ENCODE measurements at regions not wholly inside any gene's neighbourhood (a gene's known extent, or its start where the extent isn't known, plus 50 kb on each side); places are given as distances from the start of the nearest gene placed in this dataset.

DNA sequence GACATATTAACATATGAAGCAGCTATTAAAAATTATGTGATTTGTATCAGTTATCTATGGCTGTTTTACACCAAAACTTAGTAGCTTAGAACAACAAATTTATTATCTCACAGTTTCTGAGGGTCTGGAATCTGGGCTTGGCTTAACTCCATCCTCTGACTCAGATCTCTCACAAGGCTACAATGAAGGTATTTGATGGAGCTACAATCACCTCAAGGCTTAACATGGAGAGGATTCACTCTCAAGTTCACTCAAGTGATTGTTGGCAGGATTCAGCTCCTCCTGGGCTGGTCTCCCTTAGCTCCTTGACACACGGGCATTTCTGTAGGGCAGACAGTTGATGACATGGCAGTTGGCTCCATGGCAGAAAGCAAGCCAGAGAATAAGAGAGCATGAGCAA, 133.0 kb upstream of the SLC14A2 start:
- 0 out of 2 replicates have a peak overlapping the region, but pooled peaks have one; percentile 32 for H3K4me2 ChIP-seq
- H3F3A ChIP-seq (replicated peaks; ENCODE audit: insufficient read depth): no peaks in the 10 kb centered on the region
- POLR2A ChIA-PET: no interaction called here
- H3K27me3 ChIP-seq (ENCODE audit: insufficient read depth): no peaks in the 10 kb centered on the region
- H3K79me2 ChIP-seq (ENCODE audit: insufficient read depth): no peaks in the 10 kb centered on the region
- no peaks in the 10 kb centered on the region for H4K20me1 ChIP-seq (ENCODE audit: insufficient read depth)
- CTCF ChIA-PET: interaction anchor here (0.6 to 1.1 kb wide), 2 partner anchors 36 to 42 kb away, joined by 3 to 4 read pairs; no protein-coding TSS in a partner anchor
- H3K4me1 ChIP-seq (ENCODE audit: control insufficient read depth in 1 of 2, insufficient read depth in 2 of 2, low read depth in 1 of 2, low read length in 1 of 2): peaks cover 0 to 10% of the 10 kb centered on the region in 2 experiments; a peak in 2 of 4 replicates
- DNase-seq: no peak
- no peak overlapping the region for H2AFZ ChIP-seq (ENCODE audit: low read depth)
- no peaks in the 10 kb centered on the region for H3K36me3 ChIP-seq (replicated peaks in 1 of 2; ENCODE audit: control insufficient read depth in 1 of 2, insufficient read depth in 2 of 2, low read length in 1 of 2)
- no peak overlapping the region for H3K4me3 ChIP-seq (ENCODE audit: low read depth in 2 of 2, low read length in 1 of 2)
- no peaks in the 10 kb centered on the region for H3K9me3 ChIP-seq
- H3K27ac ChIP-seq (ENCODE audit: low read depth in 2 of 2, low read length in 1 of 2): peak overlapping the region in 1 of 2 experiments; percentile 22; a peak in 1 of 4 replicates
- TF ChIP-seq, protein P1, sequence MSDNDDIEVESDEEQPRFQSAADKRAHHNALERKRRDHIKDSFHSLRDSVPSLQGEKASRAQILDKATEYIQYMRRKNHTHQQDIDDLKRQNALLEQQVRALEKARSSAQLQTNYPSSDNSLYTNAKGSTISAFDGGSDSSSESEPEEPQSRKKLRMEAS (IDR thresholded peaks at IDR 0.05; ENCODE audit: low read depth): no peak
- TF ChIP-seq YY1 (IDR thresholded peaks at IDR 0.05; ENCODE audit: low read depth): no peak
- TF ChIP-seq EZH2phosphoT487 (IDR thresholded peaks at IDR 0.05; ENCODE audit: borderline replicate concordance, low read depth): no peak
- TF ChIP-seq MEF2A (IDR thresholded peaks at IDR 0.05; ENCODE audit: borderline replicate concordance, low read depth): no peak
- TF ChIP-seq CHD2 (IDR thresholded peaks at IDR 0.05; ENCODE audit: low read length, partially characterized antibody): no peak
- TF ChIP-seq JUND (IDR thresholded peaks at IDR 0.05): no peak
- no peak for TF ChIP-seq TEAD4 (IDR thresholded peaks at IDR 0.05; ENCODE audit: borderline replicate concordance, insufficient read depth)
- no peaks in the 10 kb centered on the region for H3K9me2 ChIP-seq
- no peak overlapping the region for H3K9ac ChIP-seq
- 46% methylated on average over 1 of the region's 1 CpG for WGBS (ENCODE audit: low lambda C conversion rate)

DNA sequence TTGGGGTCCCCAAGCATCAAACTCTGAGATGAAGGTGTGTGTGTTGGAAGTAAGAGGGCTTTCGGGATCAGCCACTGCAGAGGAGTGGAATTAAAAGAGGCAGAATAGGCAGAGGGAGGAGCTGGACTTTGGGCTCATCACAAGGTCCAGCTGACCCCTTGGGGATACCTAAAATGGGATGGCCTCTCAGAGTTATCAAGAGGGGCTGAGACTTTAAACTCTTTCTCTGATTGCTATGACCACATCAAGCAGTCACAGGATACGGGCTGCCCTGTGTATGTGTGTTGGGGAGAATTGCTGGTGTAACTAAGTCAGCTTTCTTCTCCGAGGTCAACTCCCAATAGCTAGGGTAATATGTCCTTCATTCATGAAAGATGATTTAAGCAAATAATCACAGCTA, 127.7 kb upstream of the SLC14A2 start:
- no peaks in the 10 kb centered on the region for H3K79me2 ChIP-seq (ENCODE audit: insufficient read depth)
- no peak for DNase-seq
- H3K36me3 ChIP-seq (replicated peaks in 1 of 2; ENCODE audit: control insufficient read depth in 1 of 2, insufficient read depth in 2 of 2, low read length in 1 of 2): no peaks in the 10 kb centered on the region
- no peak overlapping the region for H3K9ac ChIP-seq
- ChIA-PET POLR2A (no interaction called here), CTCF (interaction anchor here (0.8 kb wide), 1 partner anchor 9 kb away, joined by 3 read pairs; no protein-coding TSS in a partner anchor)
- H3K4me3 ChIP-seq (ENCODE audit: low read depth in 2 of 2, low read length in 1 of 2): no peak overlapping the region
- no peaks in the 10 kb centered on the region for H3K9me3 ChIP-seq
- no peaks in the 10 kb centered on the region for H4K20me1 ChIP-seq (ENCODE audit: insufficient read depth)
- no peaks in the 10 kb centered on the region for H3K9me2 ChIP-seq
- H3K27me3 ChIP-seq (ENCODE audit: insufficient read depth): no peaks in the 10 kb centered on the region; the same call in 1 of the 2 replicates
- no peak overlapping the region for H2AFZ ChIP-seq (ENCODE audit: low read depth)
- no peaks in the 10 kb centered on the region for H3K4me1 ChIP-seq (ENCODE audit: control insufficient read depth in 1 of 2, insufficient read depth in 2 of 2, low read depth in 1 of 2, low read length in 1 of 2)
- WGBS (ENCODE audit: low lambda C conversion rate): 10% methylated on average over 2 of the region's 3 CpGs
- H3F3A ChIP-seq (replicated peaks; ENCODE audit: insufficient read depth): no peaks in the 10 kb centered on the region
- TF ChIP-seq, protein P2, sequence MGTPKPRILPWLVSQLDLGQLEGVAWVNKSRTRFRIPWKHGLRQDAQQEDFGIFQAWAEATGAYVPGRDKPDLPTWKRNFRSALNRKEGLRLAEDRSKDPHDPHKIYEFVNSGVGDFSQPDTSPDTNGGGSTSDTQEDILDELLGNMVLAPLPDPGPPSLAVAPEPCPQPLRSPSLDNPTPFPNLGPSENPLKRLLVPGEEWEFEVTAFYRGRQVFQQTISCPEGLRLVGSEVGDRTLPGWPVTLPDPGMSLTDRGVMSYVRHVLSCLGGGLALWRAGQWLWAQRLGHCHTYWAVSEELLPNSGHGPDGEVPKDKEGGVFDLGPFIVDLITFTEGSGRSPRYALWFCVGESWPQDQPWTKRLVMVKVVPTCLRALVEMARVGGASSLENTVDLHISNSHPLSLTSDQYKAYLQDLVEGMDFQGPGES (IDR thresholded peaks at IDR 0.05; ENCODE audit: low read depth, low read length): no peak
- TF ChIP-seq GABPA (IDR thresholded peaks at IDR 0.05; ENCODE audit: low read depth) (no peak), RCOR1 (IDR thresholded peaks at IDR 0.05; ENCODE audit: low read length) (no peak), RXRA (IDR thresholded peaks at IDR 0.05; ENCODE audit: borderline replicate concordance, low read depth) (no peak), YY1 (IDR thresholded peaks at IDR 0.05; ENCODE audit: low read depth) (no peak), RFX5 (IDR thresholded peaks at IDR 0.05; ENCODE audit: low read length) (no peak), MEF2A (IDR thresholded peaks at IDR 0.05; ENCODE audit: borderline replicate concordance, low read depth) (no peak), EP300 (IDR thresholded peaks at IDR 0.05; ENCODE audit: borderline replicate concordance in 1 of 2, low read depth in 1 of 2, low read length in 1 of 2) (no peak), SIN3A (IDR thresholded peaks at IDR 0.05; ENCODE audit: borderline replicate concordance, low read depth, low read length) (no peak)
- TF ChIP-seq, protein P3, sequence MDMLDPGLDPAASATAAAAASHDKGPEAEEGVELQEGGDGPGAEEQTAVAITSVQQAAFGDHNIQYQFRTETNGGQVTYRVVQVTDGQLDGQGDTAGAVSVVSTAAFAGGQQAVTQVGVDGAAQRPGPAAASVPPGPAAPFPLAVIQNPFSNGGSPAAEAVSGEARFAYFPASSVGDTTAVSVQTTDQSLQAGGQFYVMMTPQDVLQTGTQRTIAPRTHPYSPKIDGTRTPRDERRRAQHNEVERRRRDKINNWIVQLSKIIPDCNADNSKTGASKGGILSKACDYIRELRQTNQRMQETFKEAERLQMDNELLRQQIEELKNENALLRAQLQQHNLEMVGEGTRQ (IDR thresholded peaks at IDR 0.05; ENCODE audit: borderline replicate concordance, low read depth, low read length): no peak
- TF ChIP-seq, protein P4, sequence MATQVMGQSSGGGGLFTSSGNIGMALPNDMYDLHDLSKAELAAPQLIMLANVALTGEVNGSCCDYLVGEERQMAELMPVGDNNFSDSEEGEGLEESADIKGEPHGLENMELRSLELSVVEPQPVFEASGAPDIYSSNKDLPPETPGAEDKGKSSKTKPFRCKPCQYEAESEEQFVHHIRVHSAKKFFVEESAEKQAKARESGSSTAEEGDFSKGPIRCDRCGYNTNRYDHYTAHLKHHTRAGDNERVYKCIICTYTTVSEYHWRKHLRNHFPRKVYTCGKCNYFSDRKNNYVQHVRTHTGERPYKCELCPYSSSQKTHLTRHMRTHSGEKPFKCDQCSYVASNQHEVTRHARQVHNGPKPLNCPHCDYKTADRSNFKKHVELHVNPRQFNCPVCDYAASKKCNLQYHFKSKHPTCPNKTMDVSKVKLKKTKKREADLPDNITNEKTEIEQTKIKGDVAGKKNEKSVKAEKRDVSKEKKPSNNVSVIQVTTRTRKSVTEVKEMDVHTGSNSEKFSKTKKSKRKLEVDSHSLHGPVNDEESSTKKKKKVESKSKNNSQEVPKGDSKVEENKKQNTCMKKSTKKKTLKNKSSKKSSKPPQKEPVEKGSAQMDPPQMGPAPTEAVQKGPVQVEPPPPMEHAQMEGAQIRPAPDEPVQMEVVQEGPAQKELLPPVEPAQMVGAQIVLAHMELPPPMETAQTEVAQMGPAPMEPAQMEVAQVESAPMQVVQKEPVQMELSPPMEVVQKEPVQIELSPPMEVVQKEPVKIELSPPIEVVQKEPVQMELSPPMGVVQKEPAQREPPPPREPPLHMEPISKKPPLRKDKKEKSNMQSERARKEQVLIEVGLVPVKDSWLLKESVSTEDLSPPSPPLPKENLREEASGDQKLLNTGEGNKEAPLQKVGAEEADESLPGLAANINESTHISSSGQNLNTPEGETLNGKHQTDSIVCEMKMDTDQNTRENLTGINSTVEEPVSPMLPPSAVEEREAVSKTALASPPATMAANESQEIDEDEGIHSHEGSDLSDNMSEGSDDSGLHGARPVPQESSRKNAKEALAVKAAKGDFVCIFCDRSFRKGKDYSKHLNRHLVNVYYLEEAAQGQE (IDR thresholded peaks at IDR 0.05; ENCODE audit: low read depth, low read length): no peak
- TF ChIP-seq, protein P5, sequence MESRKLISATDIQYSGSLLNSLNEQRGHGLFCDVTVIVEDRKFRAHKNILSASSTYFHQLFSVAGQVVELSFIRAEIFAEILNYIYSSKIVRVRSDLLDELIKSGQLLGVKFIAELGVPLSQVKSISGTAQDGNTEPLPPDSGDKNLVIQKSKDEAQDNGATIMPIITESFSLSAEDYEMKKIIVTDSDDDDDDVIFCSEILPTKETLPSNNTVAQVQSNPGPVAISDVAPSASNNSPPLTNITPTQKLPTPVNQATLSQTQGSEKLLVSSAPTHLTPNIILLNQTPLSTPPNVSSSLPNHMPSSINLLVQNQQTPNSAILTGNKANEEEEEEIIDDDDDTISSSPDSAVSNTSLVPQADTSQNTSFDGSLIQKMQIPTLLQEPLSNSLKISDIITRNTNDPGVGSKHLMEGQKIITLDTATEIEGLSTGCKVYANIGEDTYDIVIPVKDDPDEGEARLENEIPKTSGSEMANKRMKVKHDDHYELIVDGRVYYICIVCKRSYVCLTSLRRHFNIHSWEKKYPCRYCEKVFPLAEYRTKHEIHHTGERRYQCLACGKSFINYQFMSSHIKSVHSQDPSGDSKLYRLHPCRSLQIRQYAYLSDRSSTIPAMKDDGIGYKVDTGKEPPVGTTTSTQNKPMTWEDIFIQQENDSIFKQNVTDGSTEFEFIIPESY (IDR thresholded peaks at IDR 0.05; ENCODE audit: borderline replicate concordance, low read depth): no peak
- no peak overlapping the region for H3K27ac ChIP-seq (ENCODE audit: low read depth in 2 of 2, low read length in 1 of 2)
- no peak overlapping the region for H3K4me2 ChIP-seq

Measured in SK-N-SH (cell line).